Aorta (tissue), 5 donors: ENCODE measurements at regions not wholly inside any gene's neighbourhood (a gene's known extent, or its start where the extent isn't known, plus 50 kb on each side); places are given as distances from the start of the nearest gene placed in this dataset.

Source experiments
- ATAC-seq: fragments of 200-7000 bp; cut with Tn5 transposase; one replicate; pipeline ENCODE4 v1.9.1; 2022; ENCODE audit warnings: moderate library complexity; ENCODE audit not compliant: low FRiP score
- DNase-seq, 2 donors: peaks; one replicate each; pipeline ENCODE4 v3.0.0-alpha.2; 2020
- H3K27ac ChIP-seq, 2 donors: one replicate each; pipeline ENCODE4 v1.5.1; 2013; ENCODE audit warnings: low read length in 2 of 2, mild to moderate bottlenecking in 2 of 2, moderate library complexity in 2 of 2, control low read depth in 1 of 2, inconsistent platforms in 1 of 2, low read depth in 1 of 2
- H3K27me3 ChIP-seq, 2 donors: one replicate each; pipeline ENCODE4 v1.6.1; 2013; ENCODE audit warnings: control low read depth in 1 of 2, low read length in 1 of 2, mild to moderate bottlenecking in 1 of 2, moderate library complexity in 1 of 2; ENCODE audit not compliant: insufficient read depth in 2 of 2, control insufficient read depth in 1 of 2
- H3K36me3 ChIP-seq, 2 donors: one replicate each; pipeline ENCODE4 v1.6.1; 2013; ENCODE audit warnings: control low read depth in 1 of 2, low read length in 1 of 2, mild to moderate bottlenecking in 1 of 2; ENCODE audit not compliant: insufficient read depth in 2 of 2, control insufficient read depth in 1 of 2
- H3K4me1 ChIP-seq, 2 donors: one replicate each; pipeline ENCODE4 v1.6.1; 2013; ENCODE audit warnings: low read length in 2 of 2, control low read depth in 1 of 2, mild to moderate bottlenecking in 1 of 2, moderate library complexity in 1 of 2; ENCODE audit not compliant: insufficient read depth in 2 of 2, control insufficient read depth in 1 of 2
- H3K4me3 ChIP-seq, 2 donors: one replicate each; pipeline ENCODE4 v1.5.1; 2013; ENCODE audit warnings: low read length in 2 of 2, control low read depth in 1 of 2, mild to moderate bottlenecking in 1 of 2
- H3K9me3 ChIP-seq: one replicate; pipeline ENCODE4 v1.6.1; 2013; ENCODE audit warnings: mild to moderate bottlenecking, low read length; ENCODE audit not compliant: control insufficient read depth
- WGBS, 2 donors: extraction: QIAGEN DNeasy Blood & Tissue Kit; methylation state at CpG; one replicate each; pipeline ENCODE4 v1.1.7; 2013; 5-methylcytosine and 5-hydroxymethylcytosine counted together
- intact Hi-C, 2 donors: fragments of 100-400 bp; cut with DNase I; formaldehyde crosslinking; loops; one replicate each; pipeline versions ENCODE4 v1.14.2 to v1.15.0; 2022
- donor health status: healthy with polysubstance abuse.
- donor health status: Bipolar disorder and iron deficiency.
- donor health status: DM: no; HTN: no; CAD: no.
- donor health status: DM: no; HTN: no; CAD: no.
- donor health status: DM: yes; HTN: yes; CAD: no.

DNA sequence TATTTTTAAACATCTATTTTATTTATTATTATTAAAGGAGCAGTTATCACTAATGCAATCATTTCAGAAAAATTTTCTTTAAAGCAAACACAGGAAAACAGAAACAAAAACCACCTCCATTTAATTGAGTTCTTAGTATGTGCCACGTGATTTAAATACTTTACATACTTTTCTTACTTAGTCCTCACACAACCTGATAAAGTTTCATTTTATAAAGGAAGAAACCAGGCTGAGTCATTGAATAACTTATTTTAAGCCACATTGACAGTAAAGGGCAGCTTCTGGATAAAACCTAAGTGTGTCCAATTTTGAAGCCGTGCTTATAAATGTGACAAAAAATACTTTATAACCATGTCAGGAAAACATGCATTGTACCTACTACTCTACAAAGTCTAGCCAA, 57.1 kb upstream of the PCED1B start:
- Histone ChIP-seq H3K4me3 (no peak overlapping the region), H3K9me3 (no peaks in the 10 kb centered on the region), H3K27ac (no peak overlapping the region), H3K27me3 (no peaks in the 10 kb centered on the region), H3K4me1 (no peaks in the 10 kb centered on the region), H3K36me3 (no peaks in the 10 kb centered on the region)
- intact Hi-C loops = loop anchor here (5.0 kb wide), 1 partner anchor 345 kb away; no protein-coding TSS in a partner anchor
- 6 to 7% methylated on average over 2 of the region's 2 CpGs for WGBS, 2 donors
- DNase-seq = no peak
- ATAC-seq = no peak

DNA sequence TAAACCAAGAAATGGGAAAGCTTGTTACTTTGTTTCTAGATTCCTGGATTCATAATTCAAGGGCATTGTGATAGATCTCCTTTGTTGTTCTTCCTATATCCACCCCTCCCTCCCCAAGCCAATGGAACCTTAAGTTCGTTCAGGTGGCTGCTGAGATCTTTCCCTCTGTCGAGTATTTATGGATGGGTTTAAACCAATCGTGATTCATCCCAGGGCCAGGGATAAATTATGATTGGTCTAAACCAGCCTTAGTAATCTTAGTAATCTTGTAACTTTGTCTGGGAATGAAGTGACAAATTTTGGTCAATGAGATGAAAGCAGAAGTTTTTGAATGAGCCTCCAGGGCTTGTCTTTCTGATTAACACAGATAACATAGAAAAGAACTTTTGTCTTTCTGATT, 56.1 kb upstream of the PCED1B start:
- intact Hi-C loops = loop anchor here (5.0 kb wide), 1 partner anchor 346 kb away; no protein-coding TSS in a partner anchor
- Histone ChIP-seq H3K36me3 (no peaks in the 10 kb centered on the region), H3K4me1 (no peaks in the 10 kb centered on the region), H3K9me3 (no peaks in the 10 kb centered on the region), H3K27ac (no peak overlapping the region), H3K27me3 (no peaks in the 10 kb centered on the region), H3K4me3 (no peak overlapping the region)
- DNase-seq (no peak), ATAC-seq (no peak)
- 86 to 88% methylated on average over 3 of the region's 3 CpGs for WGBS, 2 donors

DNA sequence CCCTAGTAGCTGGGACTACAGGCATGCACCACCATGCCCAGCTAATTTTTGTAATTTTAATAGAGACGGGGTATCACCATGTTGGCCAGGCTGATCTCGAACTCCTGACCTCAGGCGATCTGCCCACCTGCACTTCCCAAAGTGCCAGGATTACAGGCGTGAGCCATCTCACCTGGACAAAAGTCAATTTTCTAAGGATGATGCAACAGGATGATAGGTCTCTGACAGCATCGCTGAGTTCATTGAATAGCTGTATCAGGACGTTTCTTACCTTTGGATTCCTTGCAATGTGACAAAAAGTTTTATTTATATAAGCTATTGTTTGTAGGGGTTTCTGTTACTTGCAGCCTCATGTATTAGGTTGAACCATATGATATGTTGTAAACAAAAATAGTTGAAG, 55.5 kb upstream of the PCED1B start:
- intact Hi-C loops = loop anchor here (5.0 kb wide), 1 partner anchor 347 kb away; no protein-coding TSS in a partner anchor
- DNase-seq = no peak
- H3K27ac ChIP-seq = no peak overlapping the region
- ATAC-seq = no peak
- no peaks in the 10 kb centered on the region for H3K9me3 ChIP-seq
- WGBS, 2 donors = 89 to 93% methylated on average over 6 of the region's 6 CpGs
- no peaks in the 10 kb centered on the region for H3K36me3 ChIP-seq
- H3K4me3 ChIP-seq = no peak overlapping the region
- H3K27me3 ChIP-seq = no peaks in the 10 kb centered on the region
- no peaks in the 10 kb centered on the region for H3K4me1 ChIP-seq

DNA sequence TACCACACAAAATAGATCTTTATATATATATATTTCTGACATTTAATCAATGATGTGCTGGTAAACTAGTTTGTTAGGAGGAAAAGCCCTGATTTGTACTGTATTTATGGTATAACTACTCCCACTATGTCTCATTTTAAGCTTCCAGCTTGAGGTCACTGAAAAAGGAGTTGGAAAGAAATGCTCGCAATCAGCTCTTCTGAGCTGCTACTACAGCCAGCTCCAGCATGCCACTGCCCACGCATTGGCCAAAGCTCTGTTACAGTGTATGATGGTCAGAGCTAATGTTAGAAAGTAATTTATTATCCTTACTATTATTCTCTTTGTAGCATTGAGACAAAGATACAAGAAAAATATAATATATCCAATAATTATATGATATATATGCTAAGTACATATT, 55.0 kb upstream of the PCED1B start:
- 8 to 11% methylated on average over 2 of the region's 2 CpGs for WGBS, 2 donors
- intact Hi-C loops = loop anchor here (5.0 kb wide), 1 partner anchor 347 kb away; no protein-coding TSS in a partner anchor
- no peak for ATAC-seq
- Histone ChIP-seq H3K27ac (no peak overlapping the region), H3K9me3 (no peaks in the 10 kb centered on the region), H3K4me1 (no peaks in the 10 kb centered on the region), H3K27me3 (no peaks in the 10 kb centered on the region), H3K36me3 (no peaks in the 10 kb centered on the region), H3K4me3 (no peak overlapping the region)
- DNase-seq = peak in 1 of 2 donors; percentile 51

DNA sequence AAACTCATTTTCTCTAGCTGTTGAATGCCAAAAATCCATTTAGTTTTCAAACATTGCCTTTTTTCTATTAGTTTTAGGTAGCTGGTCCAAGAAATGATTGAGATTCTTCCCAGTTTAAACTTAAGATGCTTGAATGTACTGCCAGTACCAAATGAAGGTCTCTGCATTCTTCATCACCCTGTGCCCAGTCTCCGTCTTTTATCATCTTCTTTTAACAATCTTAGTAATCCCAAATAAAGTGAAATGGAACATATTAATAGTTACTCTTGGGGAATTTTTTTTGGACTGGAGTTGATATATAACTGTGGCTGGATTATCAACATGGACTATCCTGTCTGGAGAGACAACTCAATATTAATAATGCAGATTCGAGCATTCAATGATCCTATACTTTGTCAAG, 54.1 kb upstream of the PCED1B start:
- Histone ChIP-seq H3K4me1 (no peaks in the 10 kb centered on the region), H3K9me3 (no peaks in the 10 kb centered on the region), H3K4me3 (no peak overlapping the region), H3K27ac (no peak overlapping the region), H3K36me3 (no peaks in the 10 kb centered on the region), H3K27me3 (no peaks in the 10 kb centered on the region)
- ATAC-seq = no peak
- 63 to 73% methylated on average over 2 of the region's 2 CpGs for WGBS, 2 donors
- intact Hi-C loops = no loop called here
- DNase-seq = no peak

DNA sequence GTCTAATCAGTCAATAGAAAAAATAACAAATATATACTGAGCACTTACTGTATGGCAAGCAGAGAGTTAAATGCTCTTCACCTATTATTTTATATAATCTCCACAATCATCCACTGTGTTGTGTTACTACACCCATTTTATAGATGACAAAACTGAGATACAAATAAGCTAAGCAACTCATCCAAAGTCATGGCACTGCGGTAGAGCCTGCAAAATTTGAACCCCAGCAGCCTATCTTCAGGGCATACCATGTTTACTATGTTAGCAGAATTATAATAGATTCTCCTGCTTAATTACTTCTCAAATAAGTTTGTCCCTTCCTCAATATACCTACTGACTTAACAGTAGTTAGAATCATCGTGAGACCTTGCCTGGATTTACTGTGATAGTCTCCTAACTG, 53.6 kb upstream of the PCED1B start:
- Histone ChIP-seq H3K27me3 (no peaks in the 10 kb centered on the region), H3K27ac (no peak overlapping the region), H3K4me3 (no peak overlapping the region), H3K9me3 (no peaks in the 10 kb centered on the region), H3K36me3 (no peaks in the 10 kb centered on the region), H3K4me1 (no peaks in the 10 kb centered on the region)
- intact Hi-C loops = no loop called here
- DNase-seq (no peak), ATAC-seq (no peak)
- 94 to 98% methylated on average over 2 of the region's 2 CpGs for WGBS, 2 donors

DNA sequence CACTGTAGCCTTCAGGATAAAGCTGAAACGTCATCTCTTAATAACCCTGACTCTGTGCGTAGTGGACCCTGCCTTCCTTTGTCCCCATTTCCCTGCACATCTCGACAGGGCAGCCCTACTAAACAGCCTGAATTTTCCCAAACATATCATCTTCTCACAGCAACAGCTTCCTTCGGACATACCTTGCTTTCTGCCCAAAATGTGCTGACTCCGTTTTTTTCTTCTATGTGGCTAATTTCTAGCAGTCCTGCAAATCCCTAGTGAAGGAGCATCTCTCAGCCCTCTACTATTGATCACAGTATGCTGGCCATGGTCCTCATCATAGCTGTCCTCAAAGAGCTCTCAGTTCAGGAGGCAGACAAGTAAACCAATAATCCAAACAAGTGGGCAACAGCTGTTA, 53.1 kb upstream of the PCED1B start:
- Histone ChIP-seq H3K27ac (no peak overlapping the region), H3K27me3 (no peaks in the 10 kb centered on the region), H3K9me3 (no peaks in the 10 kb centered on the region), H3K4me3 (no peak overlapping the region), H3K36me3 (no peaks in the 10 kb centered on the region), H3K4me1 (no peaks in the 10 kb centered on the region)
- intact Hi-C loops = no loop called here
- WGBS, 2 donors = 85 to 88% methylated on average over 5 of the region's 5 CpGs
- DNase-seq (no peak), ATAC-seq (no peak)
